H1 (cell line): ENCODE measurements at regions not wholly inside any gene's neighbourhood (a gene's known extent, or its start where the extent isn't known, plus 50 kb on each side); places are given as distances from the start of the nearest gene placed in this dataset.

Experiments used
- CTCF ChIA-PET: fragments of 300-600 bp; sonication (Branson Sonifier 250); formaldehyde crosslinking; loops from one replicate; lab custom pipeline; 2021; ENCODE audit not compliant: partially characterized antibody; lab: Charles Lee
- POLR2A ChIA-PET: fragments of 300-600 bp; sonication (Branson Sonifier 250); formaldehyde crosslinking; loops from one replicate; lab custom pipeline; 2021; ENCODE audit warnings: inconsistent platforms; ENCODE audit not compliant: partially characterized antibody; lab: Charles Lee
- DNase-seq, 2 experiments: peaks; one replicate each; pipeline versions ENCODE4 v3.0.0 to v3.0.0-alpha.2; 2010 to 2022; ENCODE audit warnings: low spot score in 2 of 2, low read depth in 1 of 2, mixed read lengths in 1 of 2
- FAIRE-seq: peaks from 2 replicates; lab custom pipeline; 2011; peaks lifted over from hg19 to GRCh38; lab: Jason Lieb, UNC
- H2AFZ ChIP-seq: 2 replicates; pipeline ENCODE4 v1.8.1; 2012; ENCODE audit warnings: low read length, inconsistent platforms
- H2AK5ac ChIP-seq: 2 replicates; pipeline ENCODE4 v1.6.1; 2013; ENCODE audit warnings: low read depth, low read length
- H2BK120ac ChIP-seq: replicated peaks from 2 replicates; pipeline ENCODE3; 2013; ENCODE audit warnings: low read depth, low read length, inconsistent platforms
- H2BK12ac ChIP-seq: 2 replicates; pipeline ENCODE4 v1.6.1; 2013; ENCODE audit warnings: low read depth, low read length
- H2BK15ac ChIP-seq: 2 replicates; pipeline ENCODE4 v1.6.1; 2013; ENCODE audit warnings: low read length
- H2BK20ac ChIP-seq: 2 replicates; pipeline ENCODE4 v1.6.1; 2013; ENCODE audit warnings: low read length
- H2BK5ac ChIP-seq: 2 replicates; pipeline ENCODE4 v1.6.1; 2013; ENCODE audit warnings: low read depth, low read length
- H3K14ac ChIP-seq: 2 replicates; pipeline ENCODE4 v1.6.1; 2013; ENCODE audit warnings: inconsistent platforms; ENCODE audit not compliant: insufficient read length
- H3K18ac ChIP-seq: 2 replicates; pipeline ENCODE4 v1.6.1; 2013; ENCODE audit warnings: low read length; ENCODE audit errors: extremely low read depth
- H3K23ac ChIP-seq: 2 replicates; pipeline ENCODE4 v1.6.1; 2013; ENCODE audit warnings: inconsistent platforms; ENCODE audit not compliant: insufficient read length
- H3K23me2 ChIP-seq: 2 replicates; pipeline ENCODE4 v1.6.1; 2013; ENCODE audit warnings: low read depth, low read length
- H3K27ac ChIP-seq: 2 replicates; pipeline ENCODE4 v1.6.1; 2011; ENCODE audit warnings: low read depth, low read length, inconsistent platforms
- H3K27me3 ChIP-seq, 4 experiments: replicated peaks in 1 of 4; 1 replicate in 1 of 4; 2 replicates in 3 of 4; pipeline versions ENCODE4 v1.6.1 to v1.8.1; 2011 to 2013; ENCODE audit warnings: low read length in 3 of 4, mild to moderate bottlenecking in 3 of 4, inconsistent platforms in 2 of 4, mixed read lengths in 2 of 4, moderate library complexity in 1 of 4; ENCODE audit not compliant: control insufficient read depth in 3 of 4, insufficient read depth in 3 of 4; ENCODE audit errors: extremely low read depth in 1 of 4
- H3K36me3 ChIP-seq, 4 experiments: 2 replicates each; pipeline versions ENCODE4 v1.6.1 to v1.8.1; 2011 to 2013; ENCODE audit warnings: mild to moderate bottlenecking in 4 of 4, low read length in 3 of 4, moderate library complexity in 2 of 4, control low read depth in 1 of 4, inconsistent platforms in 1 of 4; ENCODE audit not compliant: insufficient read depth in 4 of 4, control insufficient read depth in 2 of 4
- H3K4ac ChIP-seq: replicated peaks from 2 replicates; pipeline ENCODE3; 2013; ENCODE audit warnings: low read length, low read depth, mixed read lengths, inconsistent platforms; ENCODE audit not compliant: insufficient read length
- H3K4me1 ChIP-seq, 4 experiments: replicated peaks in 1 of 4; 1 replicate in 1 of 4; 2 replicates in 3 of 4; pipeline versions ENCODE4 v1.6.1 to v1.8.1; 2011 to 2013; ENCODE audit warnings: low read length in 3 of 4, inconsistent platforms in 2 of 4, mixed read lengths in 1 of 4; ENCODE audit not compliant: insufficient read depth in 4 of 4, control insufficient read depth in 3 of 4
- H3K4me2 ChIP-seq, 2 experiments: 2 replicates each; pipeline versions ENCODE4 v1.6.1 to v1.8.1; 2011 to 2013; ENCODE audit warnings: low read depth in 2 of 2, low read length in 2 of 2, control low read depth in 1 of 2, inconsistent platforms in 1 of 2, mild to moderate bottlenecking in 1 of 2; ENCODE audit not compliant: insufficient read depth in 1 of 2
- H3K4me3 ChIP-seq, 4 experiments: fragments of 200-600, 300-600 bp in 1 of 4; sonication (generic), shearing (Covaris generic), sonication (Bioruptor Twin) in 1 of 4; 2 replicates each; pipeline versions ENCODE4 v1.5.1 to v1.8.1; 2011 to 2016; ENCODE audit warnings: low read length in 4 of 4, low read depth in 3 of 4, control low read depth in 2 of 4, inconsistent platforms in 2 of 4, mild to moderate bottlenecking in 2 of 4, mixed read lengths in 1 of 4, moderate library complexity in 1 of 4; ENCODE audit not compliant: insufficient read depth in 2 of 4; ENCODE audit errors: extremely low read depth in 1 of 4
- H3K56ac ChIP-seq: replicated peaks from 2 replicates; pipeline ENCODE3; 2013; ENCODE audit warnings: low read depth, mild to moderate bottlenecking, mixed read lengths, low read length, inconsistent platforms; ENCODE audit not compliant: insufficient read length
- H3K79me1 ChIP-seq: 2 replicates; pipeline ENCODE4 v1.6.1; 2013; ENCODE audit warnings: low read depth, low read length, control low read depth
- H3K79me2 ChIP-seq, 2 experiments: 2 replicates each; pipeline versions ENCODE4 v1.6.1 to v1.8.1; 2012 to 2013; ENCODE audit warnings: low read length in 2 of 2, mild to moderate bottlenecking in 2 of 2, inconsistent platforms in 1 of 2; ENCODE audit not compliant: insufficient read depth in 2 of 2, control insufficient read depth in 1 of 2
- H3K9ac ChIP-seq, 4 experiments: replicated peaks in 1 of 4; 1 replicate in 1 of 4; 2 replicates in 3 of 4; pipeline versions ENCODE4 v1.6.1 to v1.8.1; 2011 to 2013; ENCODE audit warnings: low read depth in 3 of 4, low read length in 3 of 4, control low read depth in 2 of 4, mild to moderate bottlenecking in 2 of 4, moderate library complexity in 2 of 4, inconsistent platforms in 1 of 4; ENCODE audit errors: extremely low read depth in 1 of 4
- H3K9me3 ChIP-seq, 2 experiments: 2 replicates each; pipeline versions ENCODE4 v1.6.1 to v1.8.1; 2012 to 2013; ENCODE audit warnings: mild to moderate bottlenecking in 2 of 2, moderate library complexity in 2 of 2, control low read depth in 1 of 2, inconsistent platforms in 1 of 2, low read depth in 1 of 2, low read length in 1 of 2, mixed read lengths in 1 of 2; ENCODE audit not compliant: insufficient read depth in 2 of 2
- H4K20me1 ChIP-seq, 2 experiments: replicated peaks in 1 of 2; 2 replicates each; pipeline versions ENCODE3 to v1.8.1; 2011 to 2013; ENCODE audit warnings: inconsistent platforms in 2 of 2, low read length in 2 of 2, mild to moderate bottlenecking in 1 of 2; ENCODE audit not compliant: insufficient read depth in 2 of 2, control insufficient read depth in 1 of 2
- H4K5ac ChIP-seq: 2 replicates; pipeline ENCODE4 v1.6.1; 2013; ENCODE audit warnings: low read length, low read depth, mixed read lengths, inconsistent platforms; ENCODE audit not compliant: insufficient read length
- H4K8ac ChIP-seq: 2 replicates; pipeline ENCODE4 v1.8.0; 2013; ENCODE audit warnings: mild to moderate bottlenecking, moderate library complexity, low read length, inconsistent platforms; ENCODE audit not compliant: insufficient read depth; ENCODE audit errors: extremely low read depth
- H4K91ac ChIP-seq: replicated peaks from 2 replicates; pipeline ENCODE3; 2013; ENCODE audit warnings: low read length, mixed read lengths, inconsistent platforms; ENCODE audit not compliant: insufficient read length
- ATF3 ChIP-seq: IDR thresholded peaks from 2 replicates; pipeline ENCODE4 v1.6.1; 2011; ENCODE audit warnings: low read depth, mild to moderate bottlenecking, low read length; ENCODE audit not compliant: insufficient read depth
- BRCA1 ChIP-seq: IDR thresholded peaks from 2 replicates; pipeline ENCODE4 v1.6.1; 2012; ENCODE audit warnings: low read depth, low read length, improper control_type of control experiment
- CBX8 ChIP-seq: fragments of 300-800, 300-1000 bp; sonication (generic); IDR thresholded peaks from 2 replicates; pipeline ENCODE4 v1.7.1; 2016; ENCODE audit warnings: low read depth, low read length, borderline replicate concordance
- CEBPB ChIP-seq: IDR thresholded peaks from 2 replicates; pipeline ENCODE4 v1.6.1; 2012; ENCODE audit warnings: low read depth, low read length
- CHD2 ChIP-seq: IDR thresholded peaks from 2 replicates; pipeline ENCODE4 v1.6.1; 2012; ENCODE audit warnings: low read length, improper control_type of control experiment
- EP300 ChIP-seq, 2 experiments: IDR thresholded peaks; 1 replicate in 1 of 2; 2 replicates in 1 of 2; pipeline ENCODE4 v1.6.1; 2011 to 2012; ENCODE audit warnings: low read depth in 2 of 2, low read length in 2 of 2, mild to moderate bottlenecking in 2 of 2, borderline replicate concordance in 1 of 2, inconsistent platforms in 1 of 2, moderate library complexity in 1 of 2
- KDM5A ChIP-seq: fragments of 200-600 bp; IDR thresholded peaks from 2 replicates; pipeline ENCODE4 v1.7.1; 2012; ENCODE audit warnings: mild to moderate bottlenecking, low read length, inconsistent platforms, mixed read lengths
- NRF1 ChIP-seq: IDR thresholded peaks from 2 replicates; pipeline ENCODE4 v1.6.1; 2011; ENCODE audit warnings: mild to moderate bottlenecking, low read depth, low read length, improper control_type of control experiment
- RXRA ChIP-seq: IDR thresholded peaks from 2 replicates; pipeline ENCODE4 v1.6.1; 2011; ENCODE audit warnings: low read depth, mild to moderate bottlenecking, low read length, moderate library complexity; ENCODE audit not compliant: insufficient read depth
- SIX5 ChIP-seq: IDR thresholded peaks from 2 replicates; pipeline ENCODE4 v1.6.1; 2011; ENCODE audit warnings: mild to moderate bottlenecking, low read depth, low read length
- SP2 ChIP-seq: IDR thresholded peaks from 2 replicates; pipeline ENCODE4 v1.6.1; 2012; ENCODE audit warnings: mild to moderate bottlenecking, low read length, inconsistent platforms
- ZNF274 ChIP-seq: IDR thresholded peaks from 2 replicates; pipeline ENCODE4 v1.7.0; 2012; ENCODE audit warnings: low read length, borderline replicate concordance; ENCODE audit errors: extremely low read depth
- WGBS, 2 experiments: shearing (Covaris generic) in 1 of 2; methylation state at CpG; one replicate each; pipeline versions ENCODE4 v1.1.6 to v1.1.7; 2013 to 2015; ENCODE audit warnings: low lambda C conversion rate in 2 of 2, mixed read lengths in 2 of 2, inconsistent platforms in 1 of 2, low coverage in 1 of 2, missing lambda C conversion rate in 1 of 2; ENCODE audit not compliant: insufficient replicate concordance in 2 of 2, insufficient coverage in 1 of 2, insufficient read length in 1 of 2; ENCODE audit errors: extremely low coverage in 1 of 2, missing lambda C conversion rate in 1 of 2; 5-methylcytosine and 5-hydroxymethylcytosine counted together

- Histone ChIP-seq H3K23me2 (no peaks in the 10 kb centered on the region), H2BK20ac (no peak overlapping the region), H2BK15ac (no peak overlapping the region)
- TF ChIP-seq CEBPB (no peak), CBX8 (no peak), NRF1 (no peak), KDM5A (no peak), RXRA (no peak), BRCA1 (no peak), SIX5 (no peak), SP2 (no peak), ATF3 (no peak), EP300 (IDR thresholded peaks at IDR 0.05; ENCODE audit: borderline replicate concordance in 1 of 2, low read depth in 2 of 2, low read length in 2 of 2) (no peak), CHD2 (no peak), ZNF274 (no peak)
- TF ChIP-seq, all 59 proteins: peak for 0
- no peak overlapping the region for H4K8ac ChIP-seq
- POLR2A ChIA-PET = no interaction called here
- H3K4me1 ChIP-seq = no peaks in the 10 kb centered on the region
- H3K9ac ChIP-seq = no peak overlapping the region
- H4K91ac ChIP-seq = no peak overlapping the region
- WGBS, 2 experiments = 79% methylated on average over 1 of the region's 1 CpG; no CpG with 5 or more reads in 1 of the 2 experiments
- no peak overlapping the region for H3K14ac ChIP-seq
- DNase-seq (no peak), FAIRE-seq (no peak)
- no peak overlapping the region for H2AFZ ChIP-seq
- no peaks in the 10 kb centered on the region for H3K79me2 ChIP-seq
- H3K27me3 ChIP-seq = no peaks in the 10 kb centered on the region
- no peak overlapping the region for H2AK5ac ChIP-seq
- CTCF ChIA-PET = interaction anchor here (0.6 kb wide), 1 partner anchor 181 kb away, joined by 3 read pairs; no protein-coding TSS in a partner anchor
- no peak overlapping the region for H3K4ac ChIP-seq
- H3K4me3 ChIP-seq = no peak overlapping the region
- H4K5ac ChIP-seq = no peak overlapping the region
- H3K36me3 ChIP-seq = no peaks in the 10 kb centered on the region
- no peak overlapping the region for H3K4me2 ChIP-seq
- H3K18ac ChIP-seq = no peak overlapping the region
- H2BK120ac ChIP-seq = no peak overlapping the region
- H2BK12ac ChIP-seq = no peak overlapping the region
- no peaks in the 10 kb centered on the region for H4K20me1 ChIP-seq
- no peak overlapping the region for H3K56ac ChIP-seq
- no peak overlapping the region for H2BK5ac ChIP-seq
- no peaks in the 10 kb centered on the region for H3K79me1 ChIP-seq
- H3K23ac ChIP-seq = no peak overlapping the region
- no peak overlapping the region for H3K27ac ChIP-seq
- no peaks in the 10 kb centered on the region for H3K9me3 ChIP-seq
Measured at GRCh38 chr7:12025246-12025645, 185.8 kb upstream of the TMEM106B start.
